ENCODE measurements at regions not wholly inside any gene's neighbourhood (a gene's known extent, or its start where the extent isn't known, plus 50 kb on each side); places are given as distances from the start of the nearest gene placed in this dataset.

GRCh38 chr5:81802625-81803024 lies 51.7 kb upstream of the SSBP2 start:
- no peak for TF ChIP-seq CTCF (IDR thresholded peaks at IDR 0.05; ENCODE audit: insufficient read depth, low read length)
- no peak for TF ChIP-seq REST (IDR thresholded peaks at IDR 0.05; ENCODE audit: insufficient replicate concordance, low read depth)
- no peak for TF ChIP-seq GABPA (IDR thresholded peaks at IDR 0.05; ENCODE audit: low read depth)
- no peak for TF ChIP-seq POLR2AphosphoS5 (IDR thresholded peaks at IDR 0.05; ENCODE audit: low read depth)
- no peak for TF ChIP-seq SPI1 (IDR thresholded peaks at IDR 0.05; ENCODE audit: borderline replicate concordance, low read depth)
